ENCODE measurements at regions not wholly inside any gene's neighbourhood (a gene's known extent, or its start where the extent isn't known, plus 50 kb on each side); places are given as distances from the start of the nearest gene placed in this dataset.
"Not testable (repeated sequence)": the region's sequence is repeated elsewhere in the genome, so short reads cannot be mapped to it uniquely, and the experiment has no call there.

- no peak for DNase-seq (ENCODE audit: low read depth in 2 of 2, low spot score in 1 of 2)
Observed at GRCh38 chrX:1060562-1060960, 151.9 kb downstream of the CRLF2 start.

DNA sequence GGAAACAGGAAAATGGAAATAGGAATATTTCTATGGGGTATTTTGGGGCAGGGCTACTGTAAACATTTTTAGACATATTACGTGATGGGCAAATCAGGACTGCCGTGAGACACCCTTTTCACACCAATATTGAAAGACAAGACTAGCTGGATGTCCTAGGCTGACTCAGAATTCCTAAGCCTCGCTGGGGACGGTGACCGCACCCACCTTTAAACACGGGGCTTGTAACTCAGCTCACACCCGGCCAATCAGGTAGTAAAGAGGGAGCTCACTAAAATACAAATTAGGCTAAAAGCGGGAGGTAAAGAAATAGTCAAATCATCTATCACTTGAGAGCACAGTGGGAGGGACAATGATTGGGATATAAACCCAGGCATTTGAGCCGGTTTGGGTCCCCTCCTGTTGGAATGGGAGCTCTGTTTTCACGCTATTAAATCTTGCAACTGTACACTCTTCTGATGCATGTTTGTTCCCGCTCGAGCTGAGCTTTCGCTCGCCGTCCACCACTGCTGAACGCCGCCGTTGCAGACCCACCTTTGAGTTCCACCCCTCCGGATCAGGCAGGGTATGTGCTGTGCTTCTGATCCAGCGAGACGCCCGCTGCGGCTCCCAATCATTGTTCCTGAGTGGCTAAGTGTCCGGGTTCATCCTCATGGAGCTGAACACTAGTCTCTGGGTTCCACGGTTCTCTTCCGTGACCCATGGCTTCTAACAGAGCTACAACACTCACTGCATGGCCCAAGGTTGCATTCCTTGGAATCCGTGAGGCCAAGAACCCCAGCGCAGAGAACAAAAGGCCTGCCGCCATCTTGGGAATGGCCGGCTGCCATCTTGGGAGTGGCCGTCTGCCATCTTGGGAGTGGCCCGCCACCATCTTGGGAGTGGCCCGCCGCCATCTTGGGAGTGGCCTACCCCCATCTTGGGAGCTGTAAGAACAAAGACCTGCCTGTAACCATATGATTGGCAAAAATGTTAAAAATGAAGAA lies 152.6 kb downstream of the CRLF2 start:
- no peak for DNase-seq (ENCODE audit: low read depth in 2 of 2, low spot score in 1 of 2)

- DNase-seq (ENCODE audit: low read depth in 2 of 2, low spot score in 1 of 2): not testable (repeated sequence)
Observed at GRCh38 chrX:1053600-1053999, 158.8 kb downstream of the CRLF2 start.

- no peak for DNase-seq (ENCODE audit: low read depth in 2 of 2, low spot score in 1 of 2)
Observed at GRCh38 chrX:1053072-1053471, 159.4 kb downstream of the CRLF2 start.

- DNase-seq (ENCODE audit: low read depth in 2 of 2, low spot score in 1 of 2): no peak
Observed at GRCh38 chrX:1052021-1052420, 160.4 kb downstream of the CRLF2 start.

DNA sequence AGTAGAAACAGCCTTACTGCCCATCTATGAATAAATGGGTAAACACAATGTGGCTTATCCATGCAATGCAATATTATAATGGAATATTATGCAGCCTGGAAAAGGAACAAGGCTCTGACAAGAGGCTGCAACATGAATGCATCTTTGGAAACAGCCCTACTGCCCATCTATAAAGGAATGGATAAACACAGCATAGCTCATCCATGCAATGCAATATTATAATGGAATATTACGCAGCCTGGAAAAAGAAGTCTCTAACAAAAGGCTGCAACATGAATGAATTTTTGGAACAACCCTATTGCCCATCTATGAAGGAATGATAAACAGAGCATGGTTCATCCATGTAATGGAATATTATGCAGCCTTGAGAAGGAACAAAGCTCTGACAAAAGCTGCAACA lies 161.0 kb downstream of the CRLF2 start:
- DNase-seq (ENCODE audit: low read depth in 2 of 2, low spot score in 1 of 2): no peak

GRCh38 chrX:1045680-1046314 lies 166.7 kb downstream of the CRLF2 start:
- no peak for DNase-seq (ENCODE audit: low read depth in 2 of 2, low spot score in 1 of 2)

DNA sequence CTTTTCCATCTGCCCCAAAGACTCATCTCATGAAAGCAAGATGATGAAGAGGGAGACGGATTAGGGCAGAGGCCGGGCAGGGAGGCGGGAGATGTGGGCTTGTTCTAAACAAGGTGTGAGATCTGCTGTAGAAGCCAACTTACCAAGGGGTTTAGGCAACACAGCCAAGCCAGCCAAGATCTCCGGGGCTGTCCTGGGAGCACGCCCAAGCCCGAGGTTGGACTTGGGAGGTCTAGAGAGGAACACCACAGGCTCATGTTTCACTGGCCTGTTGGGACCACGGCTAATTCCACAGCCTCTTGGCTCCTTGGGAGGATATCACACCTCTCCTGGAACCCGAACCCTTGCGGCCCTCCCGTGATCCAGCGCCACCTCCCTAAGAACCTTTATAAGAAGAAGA lies 171.4 kb downstream of the CRLF2 start:
- DNase-seq (ENCODE audit: low read depth in 2 of 2, low spot score in 1 of 2): no peak

DNA sequence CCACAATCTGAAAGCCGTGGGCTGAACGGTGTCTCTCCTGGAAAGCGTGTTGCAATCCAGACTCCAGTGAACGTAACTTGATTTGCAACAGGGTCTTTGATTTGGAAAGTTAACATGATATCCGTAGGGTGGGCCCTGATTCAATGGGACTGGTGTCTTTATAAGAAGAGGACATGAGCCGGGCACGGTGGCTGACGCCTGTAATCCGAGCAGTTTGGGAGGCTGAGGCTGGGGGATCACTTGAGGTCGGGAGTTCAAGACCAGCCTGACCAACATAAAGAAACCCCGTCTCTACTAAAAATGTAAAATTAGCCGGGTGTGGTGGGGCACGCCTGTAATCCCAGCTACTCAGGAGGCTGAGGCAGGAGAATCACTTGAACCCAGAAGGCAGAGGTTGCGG lies 176.5 kb downstream of the CRLF2 start:
- not testable (repeated sequence) for DNase-seq (ENCODE audit: low read depth in 2 of 2, low spot score in 1 of 2)

DNA sequence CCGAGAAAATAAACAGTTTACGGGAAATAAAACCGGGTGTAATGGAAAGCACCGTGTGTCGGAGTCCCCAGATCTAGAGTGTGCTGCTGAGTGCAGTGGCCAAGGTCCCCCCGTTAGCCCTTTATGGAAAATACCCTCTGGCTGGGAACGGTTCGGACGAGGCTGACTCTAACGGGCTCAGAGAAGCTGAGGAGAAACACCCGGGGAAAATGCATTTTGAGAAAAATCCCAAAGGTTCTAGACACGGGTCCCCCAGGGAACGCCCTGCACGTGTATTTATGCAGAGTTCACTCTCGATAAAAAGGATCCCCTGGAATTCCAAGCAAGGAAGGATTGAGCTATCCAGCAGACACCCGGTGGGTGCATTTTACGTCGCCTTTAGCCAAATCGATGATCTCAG lies 177.2 kb downstream of the CRLF2 start:
- no peak for DNase-seq (ENCODE audit: low read depth in 2 of 2, low spot score in 1 of 2)

GRCh38 chrX:1034717-1035116 lies 177.7 kb downstream of the CRLF2 start:
- no peak for DNase-seq (ENCODE audit: low read depth in 2 of 2, low spot score in 1 of 2)

GRCh38 chrX:1031521-1032430 lies 180.7 kb downstream of the CRLF2 start:
- no peak for DNase-seq (ENCODE audit: low read depth in 2 of 2, low spot score in 1 of 2)

DNA sequence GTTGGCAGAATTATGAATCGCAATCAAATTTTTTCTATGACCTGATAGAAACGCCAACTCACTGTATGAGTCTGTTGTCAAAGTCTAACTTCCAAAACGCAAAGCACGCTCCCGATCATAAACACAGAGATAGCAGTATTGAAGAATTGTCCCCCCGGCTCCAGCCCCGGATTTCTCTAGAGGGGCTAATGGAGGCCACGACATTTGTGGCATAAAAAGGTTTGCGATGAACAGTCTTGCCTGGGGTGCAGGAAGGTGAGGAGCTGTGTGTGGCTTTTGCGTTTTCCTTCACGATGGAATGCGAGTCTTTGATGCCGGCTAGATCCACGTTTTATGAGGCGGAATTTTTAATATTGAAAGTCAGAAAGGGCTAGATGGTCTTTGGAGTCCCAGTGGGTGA lies 183.0 kb downstream of the CRLF2 start:
- DNase-seq (ENCODE audit: low read depth in 2 of 2, low spot score in 1 of 2): no peak

DNA sequence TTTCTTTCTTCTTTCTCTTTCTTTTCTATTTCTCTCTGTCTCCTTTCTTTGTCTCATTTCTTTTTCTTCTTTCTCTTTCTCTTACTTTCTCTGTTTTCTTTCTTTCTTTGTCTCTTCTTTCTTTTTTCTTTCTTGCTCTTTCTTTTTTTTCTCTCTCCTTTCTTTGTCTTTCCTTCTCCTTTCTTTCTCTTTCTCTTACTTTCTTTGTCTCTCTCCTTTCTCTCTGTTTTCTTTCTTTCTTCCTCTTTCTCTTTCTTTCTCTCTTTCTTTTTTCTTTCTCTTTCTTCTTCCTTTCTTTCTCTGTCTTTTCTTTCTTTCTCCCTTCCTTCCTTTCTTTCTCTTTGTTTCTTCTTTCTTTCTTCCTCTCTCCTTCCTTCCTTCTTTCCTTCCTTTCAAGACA lies 184.8 kb downstream of the CRLF2 start:
- no peak for DNase-seq (ENCODE audit: low read depth in 2 of 2, low spot score in 1 of 2)

GRCh38 chrX:1027133-1027532 lies 185.3 kb downstream of the CRLF2 start:
- DNase-seq (ENCODE audit: low read depth in 2 of 2, low spot score in 1 of 2): no peak

- no peak for DNase-seq (ENCODE audit: low read depth in 2 of 2, low spot score in 1 of 2)
Observed at GRCh38 chrX:1026263-1027015, 186.0 kb downstream of the CRLF2 start.

GRCh38 chrX:1025413-1025812 lies 187.0 kb downstream of the CRLF2 start:
- no peak for DNase-seq (ENCODE audit: low read depth in 2 of 2, low spot score in 1 of 2)

DNA sequence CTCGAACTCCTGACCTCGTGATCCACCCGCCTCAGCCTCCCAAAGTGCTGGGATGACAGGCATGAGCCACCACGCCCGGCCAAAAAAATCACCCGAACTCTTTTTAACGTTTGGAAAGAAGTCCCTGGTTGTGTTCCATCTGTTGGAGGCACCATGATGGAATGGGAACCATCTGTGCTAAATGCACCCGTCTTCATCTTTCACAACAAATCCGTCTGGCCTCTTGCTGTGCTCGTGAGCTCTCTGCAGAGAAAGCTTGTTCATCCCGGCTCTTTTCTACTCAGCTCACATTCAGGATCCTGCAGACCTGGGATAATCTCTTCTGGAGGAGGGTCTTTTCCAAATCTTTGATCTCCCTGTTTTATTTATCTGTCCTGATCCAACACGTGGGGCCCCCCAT lies 188.8 kb downstream of the CRLF2 start:
- no peak for DNase-seq (ENCODE audit: low read depth in 2 of 2, low spot score in 1 of 2)

- DNase-seq (ENCODE audit: low read depth in 2 of 2, low spot score in 1 of 2): not testable (repeated sequence)
Observed at GRCh38 chrX:1021314-1021993, 191.0 kb downstream of the CRLF2 start.

GRCh38 chrX:1020634-1021166 lies 191.7 kb downstream of the CRLF2 start:
- no peak for DNase-seq (ENCODE audit: low read depth in 2 of 2, low spot score in 1 of 2)

Data from stimulated activated CD8-positive, alpha-beta memory T cell treated with anti-CD3 and anti-CD28 coated beads, Interleukin-4, amount 100 ng/mL, for 4 hours (primary cell).